Renal pelvis (tissue), 1 donor: ENCODE measurements at regions not wholly inside any gene's neighbourhood (a gene's known extent, or its start where the extent isn't known, plus 50 kb on each side); places are given as distances from the start of the nearest gene placed in this dataset.

ENCODE experiments used
- DNase-seq: peaks from one replicate; pipeline ENCODE4 v3.0.0-alpha.2; 2013

- DNase-seq = no peak
Observed at GRCh38 chr14:79961197-79961596, 250.1 kb downstream of the DIO2 start.

GRCh38 chr14:79960288-79960687 is 251.0 kb downstream of the DIO2 start:
- DNase-seq = no peak

- no peak for DNase-seq
Observed at GRCh38 chr14:79951572-79951971, 259.7 kb downstream of the DIO2 start.

- DNase-seq = no peak
Observed at GRCh38 chr14:79949906-79950305, 261.4 kb downstream of the DIO2 start.

GRCh38 chr14:79947440-79948054 is 263.8 kb downstream of the DIO2 start:
- no peak for DNase-seq

GRCh38 chr14:79939235-79939634 is 272.1 kb downstream of the DIO2 start:
- DNase-seq = no peak

- no peak for DNase-seq
Observed at GRCh38 chr14:79938185-79938584, 273.1 kb downstream of the DIO2 start.

GRCh38 chr14:79937433-79937832 is 273.9 kb downstream of the DIO2 start:
- DNase-seq = no peak

- DNase-seq = no peak
Observed at GRCh38 chr14:79924551-79924950, 286.8 kb downstream of the DIO2 start.

GRCh38 chr14:79920180-79920692 is 291.1 kb downstream of the DIO2 start:
- no peak for DNase-seq
